Activated T-helper 1 cell treated with anti-CD3 and anti-CD28 coated beads, Interleukin-2, amount 50 U/mL, for 16 hours (primary cell): ENCODE measurements at regions not wholly inside any gene's neighbourhood (a gene's known extent, or its start where the extent isn't known, plus 50 kb on each side); places are given as distances from the start of the nearest gene placed in this dataset.

ENCODE experiments used
- DNase-seq, 2 donors: peaks; one replicate each; pipeline ENCODE4 v3.0.0-alpha.2; 2020; ENCODE audit warnings: low read depth in 1 of 2, low spot score in 1 of 2

- DNase-seq = no peak
Observed at GRCh38 chr11:15483205-15483604, 368.5 kb downstream of the INSC start.

GRCh38 chr11:15484398-15484797, 369.7 kb downstream of the INSC start:
- DNase-seq = no peak

GRCh38 chr11:15485432-15485831, 370.7 kb downstream of the INSC start:
- no peak for DNase-seq

- no peak for DNase-seq
Observed at GRCh38 chr11:15489281-15489680, 374.6 kb downstream of the INSC start.

- DNase-seq = no peak
Observed at GRCh38 chr11:15490535-15490934, 375.8 kb downstream of the INSC start.

- DNase-seq = no peak
Observed at GRCh38 chr11:15493066-15493465, 378.3 kb downstream of the INSC start.

GRCh38 chr11:15493921-15494620, 379.3 kb downstream of the INSC start:
- no peak for DNase-seq

- no peak for DNase-seq
Observed at GRCh38 chr11:15494740-15495139, 380.0 kb downstream of the INSC start.

- DNase-seq = no peak
Observed at GRCh38 chr11:15495462-15495861, 380.7 kb downstream of the INSC start.

GRCh38 chr11:15497366-15497765, 382.6 kb downstream of the INSC start:
- DNase-seq = no peak

- no peak for DNase-seq
Observed at GRCh38 chr11:15499674-15500073, 385.0 kb downstream of the INSC start.

- DNase-seq = no peak
Observed at GRCh38 chr11:15500643-15501042, 385.9 kb downstream of the INSC start.

GRCh38 chr11:15501566-15501965, 386.8 kb downstream of the INSC start:
- DNase-seq = no peak

- DNase-seq = no peak
Observed at GRCh38 chr11:15505155-15505554, 390.4 kb downstream of the INSC start.

GRCh38 chr11:15507592-15507991, 392.9 kb downstream of the INSC start:
- DNase-seq = no peak

GRCh38 chr11:15509082-15509481, 394.4 kb downstream of the INSC start:
- no peak for DNase-seq

- no peak for DNase-seq
Observed at GRCh38 chr11:15519124-15519791, 404.5 kb downstream of the INSC start.

GRCh38 chr11:15519911-15520310, 405.2 kb downstream of the INSC start:
- no peak for DNase-seq

GRCh38 chr11:15523543-15523942, 408.8 kb downstream of the INSC start:
- DNase-seq = no peak

GRCh38 chr11:15525582-15525981, 410.9 kb downstream of the INSC start:
- no peak for DNase-seq

- no peak for DNase-seq
Observed at GRCh38 chr11:15526032-15526431, 411.3 kb downstream of the INSC start.

GRCh38 chr11:15526859-15527450, 412.2 kb downstream of the INSC start:
- DNase-seq = no peak

- no peak for DNase-seq
Observed at GRCh38 chr11:15532432-15532831, 417.7 kb downstream of the INSC start.
